A549 (cell line): ENCODE measurements at regions not wholly inside any gene's neighbourhood (a gene's known extent, or its start where the extent isn't known, plus 50 kb on each side); places are given as distances from the start of the nearest gene placed in this dataset.

Experiments
- ATAC-seq, 2 experiments: fragments of 200-7000 bp in 1 of 2; fragments of >200 bp in 1 of 2; cut with Nextera tagmentation in 1 of 2; cut with Tn5 transposase in 1 of 2; 3 replicates each; pipeline versions ENCODE4 v1.8.0 to v1.9.1; 2018 to 2020; ENCODE audit warnings: mild to moderate bottlenecking in 1 of 2, moderate library complexity in 1 of 2
- CTCF ChIA-PET: fragments of 300-600 bp; sonication (Branson Sonifier 250); formaldehyde crosslinking; extraction: SDS; loops from one replicate; lab custom pipeline; 2021; ENCODE audit warnings: antibody characterized with exemption, inconsistent platforms; lab: Yijun Ruan, JAX
- POLR2A ChIA-PET: fragments of 350-600 bp; formaldehyde crosslinking; extraction: SDS; loops from one replicate; lab custom pipeline; 2021; ENCODE audit warnings: antibody characterized with exemption, inconsistent platforms; lab: Yijun Ruan, JAX
- DNase-seq, 2 experiments: peaks; one replicate each; pipeline versions ENCODE4 v3.0.0 to v3.0.0-alpha.2; 2011 to 2016; ENCODE audit warnings: low read depth in 1 of 2, low spot score in 1 of 2
- FAIRE-seq: peaks from 2 replicates; lab custom pipeline; 2011; peaks lifted over from hg19 to GRCh38; lab: Jason Lieb, UNC
- H3K27ac ChIP-seq, 2 experiments: fragments of >200 bp; sonication (Bioruptor Twin); formaldehyde crosslinking; 3 replicates each; pipeline ENCODE4 v1.5.1; 2016 to 2017
- H3K4me1 ChIP-seq: fragments of >200 bp; sonication (Bioruptor Twin); formaldehyde crosslinking; 3 replicates; pipeline ENCODE4 v1.6.1; 2016
- H3K4me2 ChIP-seq: fragments of >200 bp; sonication (Bioruptor Twin); formaldehyde crosslinking; 3 replicates; pipeline ENCODE4 v1.6.1; 2016
- H3K4me3 ChIP-seq: fragments of >200 bp; sonication (Bioruptor Twin); formaldehyde crosslinking; 3 replicates; pipeline ENCODE4 v1.5.1; 2016
- H3K9me3 ChIP-seq: fragments of >200 bp; sonication (Bioruptor Twin); formaldehyde crosslinking; 3 replicates; pipeline ENCODE4 v1.6.1; 2016
- CBX2 ChIP-seq: fragments of 200-600 bp; sonication (generic); IDR thresholded peaks from 2 replicates; pipeline ENCODE4 v1.6.1; 2016; ENCODE audit warnings: low read depth, mild to moderate bottlenecking, borderline replicate concordance
- CEBPB ChIP-seq, 2 experiments: fragments of >200 bp in 1 of 2; sonication (Bioruptor Twin) in 1 of 2; formaldehyde crosslinking in 1 of 2; IDR thresholded peaks; 2 replicates each; pipeline ENCODE4 v1.6.1; 2012 to 2016
- CHD2 ChIP-seq: fragments of 150-350 bp; IDR thresholded peaks from 2 replicates; pipeline ENCODE4 v1.6.1; 2014; ENCODE audit warnings: low read length; ENCODE audit not compliant: partially characterized antibody
- CHD4 ChIP-seq: fragments of 200-600 bp; sonication (generic); IDR thresholded peaks from 2 replicates; pipeline ENCODE4 v1.6.1; 2016; ENCODE audit warnings: antibody characterized with exemption, mild to moderate bottlenecking, borderline replicate concordance
- EHF ChIP-seq: fragments of 250-450 bp; sonication (Bioruptor Pico); IDR thresholded peaks from 2 replicates; pipeline ENCODE4 v1.5.0; 2020; ENCODE audit warnings: mild to moderate bottlenecking
- FOSL2 ChIP-seq, 2 experiments: fragments of 450-650 bp in 1 of 2; fragments of >200 bp in 1 of 2; sonication (Bioruptor Twin) in 1 of 2; formaldehyde crosslinking; IDR thresholded peaks; 2 replicates each; pipeline versions ENCODE4 v1.5.0 to v1.6.1; 2016 to 2020; ENCODE audit warnings: mild to moderate bottlenecking in 1 of 2, moderate library complexity in 1 of 2
- FOXS1 ChIP-seq: fragments of 250-450 bp; sonication (Bioruptor Pico); IDR thresholded peaks from 2 replicates; pipeline ENCODE4 v1.5.0; 2020; ENCODE audit warnings: mild to moderate bottlenecking, moderate library complexity
- HEYL ChIP-seq: fragments of 250-450 bp; sonication (Bioruptor Pico); IDR thresholded peaks from 2 replicates; pipeline ENCODE4 v1.8.0; 2021; ENCODE audit warnings: mild to moderate bottlenecking, moderate library complexity
- JUN ChIP-seq, 2 experiments: fragments of >200 bp; sonication (Bioruptor Twin); formaldehyde crosslinking; IDR thresholded peaks; 2 replicates in 1 of 2; 3 replicates in 1 of 2; pipeline ENCODE4 v1.6.1; 2016 to 2017
- JUNB ChIP-seq: fragments of >200 bp; sonication (Bioruptor Twin); formaldehyde crosslinking; IDR thresholded peaks from 2 replicates; pipeline ENCODE4 v1.6.1; 2016
- KDM5A ChIP-seq: fragments of 200-600 bp; sonication (generic); IDR thresholded peaks from 2 replicates; pipeline ENCODE4 v1.6.1; 2016; ENCODE audit warnings: antibody characterized with exemption, mild to moderate bottlenecking
- MAFK ChIP-seq: fragments of 450-650 bp; IDR thresholded peaks from 2 replicates; pipeline ENCODE4 v1.6.1; 2014; ENCODE audit not compliant: partially characterized antibody
- MAX ChIP-seq: IDR thresholded peaks from 2 replicates; pipeline ENCODE4 v1.6.1; 2012
- MAZ ChIP-seq: fragments of 150-350 bp; IDR thresholded peaks from 2 replicates; pipeline ENCODE4 v1.6.1; 2014; ENCODE audit warnings: antibody characterized with exemption, low read depth, low read length, borderline replicate concordance
- NPAS2 ChIP-seq: fragments of 250-450 bp; sonication (Bioruptor Pico); IDR thresholded peaks from 2 replicates; pipeline ENCODE4 v1.8.0; 2022; ENCODE audit warnings: mild to moderate bottlenecking, moderate library complexity, borderline replicate concordance
- NR3C1 ChIP-seq: fragments of >200 bp; sonication (Bioruptor Twin); formaldehyde crosslinking; IDR thresholded peaks from 3 replicates; pipeline ENCODE4 v1.6.1; 2017
- PBX3 ChIP-seq: IDR thresholded peaks from 2 replicates; pipeline ENCODE4 v1.6.1; 2012
- PHF8 ChIP-seq: fragments of 200-600 bp; sonication (generic); IDR thresholded peaks from 2 replicates; pipeline ENCODE4 v1.6.1; 2016; ENCODE audit warnings: low read depth, mild to moderate bottlenecking, antibody characterized with exemption, moderate library complexity, borderline replicate concordance
- POLR2A ChIP-seq: IDR thresholded peaks from 2 replicates; pipeline ENCODE4 v1.6.1; 2012; ENCODE audit warnings: mild to moderate bottlenecking, low read length
- RCOR1 ChIP-seq: fragments of 150-350 bp; IDR thresholded peaks from 2 replicates; pipeline ENCODE4 v1.6.1; 2014; ENCODE audit warnings: antibody characterized with exemption, low read length, low read depth
- SMC3 ChIP-seq: fragments of >200 bp; sonication (Bioruptor Twin); formaldehyde crosslinking; IDR thresholded peaks from 3 replicates; pipeline ENCODE4 v1.6.1; 2018; ENCODE audit warnings: inconsistent platforms
- SREBF2 ChIP-seq: fragments of 450-650 bp; IDR thresholded peaks from 2 replicates; pipeline ENCODE4 v1.6.1; 2014; ENCODE audit warnings: mild to moderate bottlenecking, moderate library complexity
- TFCP2L1 ChIP-seq: fragments of 250-450 bp; sonication (Bioruptor Pico); IDR thresholded peaks from 2 replicates; pipeline ENCODE4 v1.5.0; 2021; ENCODE audit warnings: mild to moderate bottlenecking
- ZFP36 ChIP-seq: fragments of 450-650 bp; IDR thresholded peaks from 2 replicates; pipeline ENCODE4 v1.6.1; 2014; ENCODE audit warnings: borderline replicate concordance; ENCODE audit not compliant: partially characterized antibody
- ZSCAN20 ChIP-seq: fragments of 250-450 bp; sonication (Bioruptor Pico); IDR thresholded peaks from 2 replicates; pipeline ENCODE4 v1.8.0; 2022; ENCODE audit warnings: mild to moderate bottlenecking, moderate library complexity
- WGBS: methylation state at CpG from one replicate; pipeline ENCODE4 v1.1.6; 2017; ENCODE audit errors: missing lambda C conversion rate; 5-methylcytosine and 5-hydroxymethylcytosine counted together
- TF ChIP-seq, protein P1 (sequence below): IDR thresholded peaks from 2 replicates; pipeline ENCODE4 v1.6.1; 2012; ENCODE audit warnings: low read depth, borderline replicate concordance
- TF ChIP-seq, protein P2 (sequence below): fragments of >200 bp; sonication (Bioruptor Twin); formaldehyde crosslinking; IDR thresholded peaks from 2 replicates; pipeline ENCODE4 v1.6.1; 2016

DNA sequence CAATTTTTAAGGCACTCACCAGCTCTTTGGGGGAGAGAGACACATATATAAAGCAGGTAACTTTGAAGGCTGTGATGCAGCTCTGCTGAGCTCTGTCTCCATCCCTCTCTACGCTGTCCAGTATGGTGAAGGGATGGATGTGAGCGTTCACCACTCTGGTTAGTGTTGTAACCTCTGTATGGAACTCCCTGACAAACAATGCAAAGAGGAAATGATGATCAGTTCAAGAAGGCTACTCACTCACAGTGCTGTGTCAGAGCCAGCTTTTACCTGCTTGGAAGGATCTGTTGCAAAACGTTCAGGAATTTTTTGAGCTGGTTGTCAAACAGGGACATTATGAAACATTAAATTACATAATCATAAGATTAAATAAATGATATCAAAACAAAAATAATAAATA is 90.8 kb upstream of the SLC10A2 start:
- CTCF ChIA-PET, result interaction anchor here (0.5 kb wide), 1 partner anchor 19 kb away, joined by 4 read pairs; no protein-coding TSS in a partner anchor

GRCh38 chr13:103156346-103156998 is 90.3 kb upstream of the SLC10A2 start:
- H3K27ac ChIP-seq, result no peak overlapping the region
- ATAC-seq (no peak), FAIRE-seq (no peak), DNase-seq (no peak)
- no peak for TF ChIP-seq JUNB
- no peak for TF ChIP-seq HEYL (CRISPR knock-in tag)
- TF ChIP-seq FOXS1 (CRISPR knock-in tag), result no peak
- no peak for TF ChIP-seq PHF8
- TF ChIP-seq JUN (IDR thresholded peaks at IDR 0.05), result no peak
- TF ChIP-seq CEBPB (IDR thresholded peaks at IDR 0.05), result no peak
- no peak for TF ChIP-seq MAFK
- TF ChIP-seq KDM5A, result no peak
- no peak for TF ChIP-seq PBX3
- TF ChIP-seq SMC3, result no peak
- TF ChIP-seq, all 56 proteins: peak for 0
- ChIA-PET POLR2A (no interaction called here), CTCF (interaction anchor here (0.5 kb wide), 1 partner anchor 20 kb away, joined by 4 read pairs; no protein-coding TSS in a partner anchor)
- WGBS, result under 1% methylated on average over 6 of the region's 6 CpGs
- no peaks in the 10 kb centered on the region for H3K4me1 ChIP-seq
- no peaks in the 10 kb centered on the region for H3K9me3 ChIP-seq
- no peak overlapping the region for H3K4me3 ChIP-seq
- no peak overlapping the region for H3K4me2 ChIP-seq

More for the DNA sequence above, 90.8 kb upstream of the SLC10A2 start:
- POLR2A ChIA-PET, result no interaction called here
- H3K4me2 ChIP-seq, result no peak overlapping the region
- DNase-seq (no peak), FAIRE-seq (no peak), ATAC-seq (no peak)
- no peak overlapping the region for H3K27ac ChIP-seq
- H3K4me1 ChIP-seq, result no peaks in the 10 kb centered on the region
- H3K4me3 ChIP-seq, result no peak overlapping the region
- 4% methylated on average over 1 of the region's 3 CpGs for WGBS
- H3K9me3 ChIP-seq, result no peaks in the 10 kb centered on the region
- TF ChIP-seq MAFK (no peak), CHD4 (no peak), ZFP36 (no peak), EHF (CRISPR knock-in tag) (no peak), ZSCAN20 (CRISPR knock-in tag) (no peak), MAZ (no peak), SREBF2 (no peak), SMC3 (no peak), TFCP2L1 (no peak), NPAS2 (CRISPR knock-in tag) (no peak), MAX (no peak), KDM5A (no peak), RCOR1 (no peak), CHD2 (no peak)
- TF ChIP-seq, protein P1, sequence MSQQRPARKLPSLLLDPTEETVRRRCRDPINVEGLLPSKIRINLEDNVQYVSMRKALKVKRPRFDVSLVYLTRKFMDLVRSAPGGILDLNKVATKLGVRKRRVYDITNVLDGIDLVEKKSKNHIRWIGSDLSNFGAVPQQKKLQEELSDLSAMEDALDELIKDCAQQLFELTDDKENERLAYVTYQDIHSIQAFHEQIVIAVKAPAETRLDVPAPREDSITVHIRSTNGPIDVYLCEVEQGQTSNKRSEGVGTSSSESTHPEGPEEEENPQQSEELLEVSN, result no peak

DNA sequence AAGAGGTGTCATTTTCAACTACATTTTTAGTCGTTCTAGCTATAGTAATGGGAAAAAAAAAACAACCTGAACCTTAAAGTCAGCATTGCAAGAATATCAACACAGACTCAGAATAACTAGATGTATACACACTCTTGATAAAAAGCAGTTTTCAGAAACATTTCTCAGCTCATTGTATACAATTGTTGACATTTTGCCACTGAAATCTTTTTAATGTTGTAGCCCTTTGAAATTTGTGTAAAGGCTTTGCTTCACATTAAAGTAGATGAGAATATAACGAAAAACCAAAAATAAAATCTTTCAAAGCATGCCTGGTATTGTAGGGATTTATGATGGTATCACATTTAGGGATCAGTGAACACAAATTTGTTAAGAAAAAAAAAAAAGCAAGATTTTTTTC is 87.2 kb upstream of the SLC10A2 start:
- Histone ChIP-seq H3K4me3 (no peak overlapping the region), H3K27ac (no peak overlapping the region), H3K4me1 (no peaks in the 10 kb centered on the region), H3K9me3 (no peaks in the 10 kb centered on the region), H3K4me2 (no peak overlapping the region)
- POLR2A ChIA-PET, result no interaction called here
- no peak for FAIRE-seq
- DNase-seq, result no peak
- WGBS, result 6% methylated on average over 2 of the region's 2 CpGs
- CTCF ChIA-PET, result no interaction called here
- no peak for TF ChIP-seq ZFP36
- TF ChIP-seq CBX2, result no peak
- TF ChIP-seq NPAS2 (CRISPR knock-in tag), result no peak
- TF ChIP-seq POLR2A, result no peak
- TF ChIP-seq, protein P2, sequence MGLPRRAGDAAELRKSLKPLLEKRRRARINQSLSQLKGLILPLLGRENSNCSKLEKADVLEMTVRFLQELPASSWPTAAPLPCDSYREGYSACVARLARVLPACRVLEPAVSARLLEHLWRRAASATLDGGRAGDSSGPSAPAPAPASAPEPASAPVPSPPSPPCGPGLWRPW, result no peak
- no peak for TF ChIP-seq TFCP2L1
- TF ChIP-seq FOSL2 (IDR thresholded peaks at IDR 0.05), result no peak
- TF ChIP-seq FOSL2 (CRISPR knock-in tag; IDR thresholded peaks at IDR 0.05), result no peak
- TF ChIP-seq NR3C1, result no peak
- TF ChIP-seq RCOR1, result no peak
- TF ChIP-seq CHD4, result no peak
- ATAC-seq, result no peak
